ENCODE measurements at regions not wholly inside any gene's neighbourhood (a gene's known extent, or its start where the extent isn't known, plus 50 kb on each side); places are given as distances from the start of the nearest gene placed in this dataset.

DNA sequence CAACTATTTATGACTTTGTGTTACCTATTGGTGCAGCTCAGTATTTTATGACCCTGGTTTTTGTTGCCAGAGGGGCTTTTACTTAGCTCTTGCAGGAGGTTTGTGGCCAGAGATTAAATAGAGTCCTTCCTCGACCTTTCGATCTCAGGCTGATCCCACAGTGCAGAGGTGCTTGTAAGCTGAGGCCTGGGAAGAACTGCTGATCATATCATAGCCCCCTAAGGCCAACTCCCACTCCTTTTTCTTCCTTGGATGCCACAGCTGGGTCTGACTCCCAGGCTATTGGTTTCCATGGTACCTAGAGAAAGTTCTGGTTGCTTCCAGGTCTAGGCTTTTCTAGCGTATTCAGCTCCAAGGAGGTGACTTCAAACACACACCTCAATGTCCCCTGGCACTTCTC is 324.9 kb downstream of the FOXO1 start:
- POLR2A ChIA-PET: no interaction called here
- in situ Hi-C loops (cut with MboI): no loop called here

More for the DNA sequence above, 324.9 kb downstream of the FOXO1 start:
- FAIRE-seq: no peak
- no peak for TF ChIP-seq TFAM (CRISPR knock-in tag; conservative IDR thresholded peaks at IDR 0.05)
- TF ChIP-seq, protein P1, sequence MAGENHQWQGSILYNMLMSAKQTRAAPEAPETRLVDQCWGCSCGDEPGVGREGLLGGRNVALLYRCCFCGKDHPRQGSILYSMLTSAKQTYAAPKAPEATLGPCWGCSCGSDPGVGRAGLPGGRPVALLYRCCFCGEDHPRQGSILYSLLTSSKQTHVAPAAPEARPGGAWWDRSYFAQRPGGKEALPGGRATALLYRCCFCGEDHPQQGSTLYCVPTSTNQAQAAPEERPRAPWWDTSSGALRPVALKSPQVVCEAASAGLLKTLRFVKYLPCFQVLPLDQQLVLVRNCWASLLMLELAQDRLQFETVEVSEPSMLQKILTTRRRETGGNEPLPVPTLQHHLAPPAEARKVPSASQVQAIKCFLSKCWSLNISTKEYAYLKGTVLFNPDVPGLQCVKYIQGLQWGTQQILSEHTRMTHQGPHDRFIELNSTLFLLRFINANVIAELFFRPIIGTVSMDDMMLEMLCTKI (IDR thresholded peaks at IDR 0.05; ENCODE audit: partially characterized antibody): no peak
- TF ChIP-seq HNRNPK (IDR thresholded peaks at IDR 0.05; ENCODE audit: low read depth, low read length, poor library complexity, severe bottlenecking): no peak
- no peak for TF ChIP-seq ELF4 (CRISPR knock-in tag; IDR thresholded peaks at IDR 0.05)
- TF ChIP-seq NFIC (IDR thresholded peaks at IDR 0.05): no peak
- TF ChIP-seq TCF3 (CRISPR knock-in tag; IDR thresholded peaks at IDR 0.05): no peak
- no peak for TF ChIP-seq CXXC5 (CRISPR knock-in tag; IDR thresholded peaks at IDR 0.05)
- no peak for TF ChIP-seq NFE2 (IDR thresholded peaks at IDR 0.05; ENCODE audit: low read depth)
- no peak for TF ChIP-seq ZNF830 (CRISPR knock-in tag; IDR thresholded peaks at IDR 0.05)
- TF ChIP-seq, protein P2, sequence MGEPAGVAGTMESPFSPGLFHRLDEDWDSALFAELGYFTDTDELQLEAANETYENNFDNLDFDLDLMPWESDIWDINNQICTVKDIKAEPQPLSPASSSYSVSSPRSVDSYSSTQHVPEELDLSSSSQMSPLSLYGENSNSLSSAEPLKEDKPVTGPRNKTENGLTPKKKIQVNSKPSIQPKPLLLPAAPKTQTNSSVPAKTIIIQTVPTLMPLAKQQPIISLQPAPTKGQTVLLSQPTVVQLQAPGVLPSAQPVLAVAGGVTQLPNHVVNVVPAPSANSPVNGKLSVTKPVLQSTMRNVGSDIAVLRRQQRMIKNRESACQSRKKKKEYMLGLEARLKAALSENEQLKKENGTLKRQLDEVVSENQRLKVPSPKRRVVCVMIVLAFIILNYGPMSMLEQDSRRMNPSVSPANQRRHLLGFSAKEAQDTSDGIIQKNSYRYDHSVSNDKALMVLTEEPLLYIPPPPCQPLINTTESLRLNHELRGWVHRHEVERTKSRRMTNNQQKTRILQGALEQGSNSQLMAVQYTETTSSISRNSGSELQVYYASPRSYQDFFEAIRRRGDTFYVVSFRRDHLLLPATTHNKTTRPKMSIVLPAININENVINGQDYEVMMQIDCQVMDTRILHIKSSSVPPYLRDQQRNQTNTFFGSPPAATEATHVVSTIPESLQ (CRISPR knock-in tag; IDR thresholded peaks at IDR 0.05): no peak
- no peak for TF ChIP-seq ZNF644 (tag; IDR thresholded peaks at IDR 0.05; ENCODE audit: low read depth)
- no peak for TF ChIP-seq PHF21A (IDR thresholded peaks at IDR 0.05; ENCODE audit: borderline replicate concordance, low read depth)
- no peak for TF ChIP-seq ZFPM2 (CRISPR knock-in tag; IDR thresholded peaks at IDR 0.05)
- TF ChIP-seq KLF1 (tag; IDR thresholded peaks at IDR 0.05): no peak
- no peak for TF ChIP-seq JUNB (CRISPR knock-in tag; conservative IDR thresholded peaks at IDR 0.05)
- no peak for TF ChIP-seq SRSF3 (IDR thresholded peaks at IDR 0.05; ENCODE audit: insufficient read depth, low read length)
- no peak for TF ChIP-seq ZNF212 (CRISPR knock-in tag; IDR thresholded peaks at IDR 0.05)
- Histone ChIP-seq H3K27me3 (ENCODE audit: control insufficient read depth in 2 of 2, insufficient read depth in 2 of 2, low read length in 2 of 2) (no peaks in the 10 kb centered on the region; a peak in 2 of 5 replicates), H3K4me3 (no peak overlapping the region), H4K20me1 (replicated peaks; ENCODE audit: control insufficient read depth, insufficient read depth, low read length) (no peaks in the 10 kb centered on the region), H3K9ac (ENCODE audit: insufficient read depth in 1 of 2, low read depth in 2 of 2, low read length in 2 of 2) (no peak overlapping the region), H3K79me2 (ENCODE audit: control insufficient read depth, insufficient read depth, low read length) (no peaks in the 10 kb centered on the region), H3K4me1 (replicated peaks in 1 of 2; ENCODE audit: control insufficient read depth in 2 of 2, insufficient read depth in 2 of 2, low read length in 2 of 2) (no peaks in the 10 kb centered on the region), H3K9me1 (ENCODE audit: control insufficient read depth, insufficient read depth, low read length) (no peaks in the 10 kb centered on the region), H3K9me3 (replicated peaks; ENCODE audit: control insufficient read depth, insufficient read depth, low read depth, low read length) (no peaks in the 10 kb centered on the region), H3K4me2 (ENCODE audit: insufficient read depth, low read length) (no peak overlapping the region), H2AFZ (ENCODE audit: low read depth, low read length) (no peak overlapping the region), H3K27ac (ENCODE audit: extremely low read depth, low read depth, low read length) (no peak overlapping the region), H3K36me3 (ENCODE audit: control insufficient read depth, insufficient read depth, low read length) (no peaks in the 10 kb centered on the region)
- DNase-seq (ENCODE audit: extremely low read depth in 1 of 4, low spot score in 3 of 4): no peak
- intact Hi-C loops (cut with micrococcal nuclease): no loop called here
- 0% methylated on average over 3 of the region's 3 CpGs for WGBS (ENCODE audit: insufficient coverage, low coverage, missing lambda C conversion rate)
- CTCF ChIA-PET (ENCODE audit: low intra/inter-chr PET ratio): no interaction called here
- no TSS peak for BruUV-seq (replicated peaks)
- ATAC-seq: no peak
